Prostate gland (tissue), 2 donors: ENCODE measurements at regions not wholly inside any gene's neighbourhood (a gene's known extent, or its start where the extent isn't known, plus 50 kb on each side); places are given as distances from the start of the nearest gene placed in this dataset.
"Not testable (repeated sequence)": the region's sequence is repeated elsewhere in the genome, so short reads cannot be mapped to it uniquely, and the experiment has no call there.

Experiments
- DNase-seq: peaks from one replicate; pipeline ENCODE4 v3.0.0-alpha.2; 2019; ENCODE audit warnings: low spot score
- H3K27ac ChIP-seq, 2 donors: fragments of 200-600 bp; sonication (generic); 2 replicates each; pipeline ENCODE4 v1.5.1; 2017 to 2019
- H3K27me3 ChIP-seq: fragments of 200-600 bp; sonication (generic); replicated peaks from 2 replicates; pipeline ENCODE4 v1.5.1; 2019; ENCODE audit not compliant: insufficient read depth
- H3K36me3 ChIP-seq, 2 donors: fragments of 200-600 bp; sonication (generic); 1 replicate in 1 of 2; 2 replicates in 1 of 2; pipeline versions ENCODE4 v1.5.1 to v1.8.1; 2017 to 2019
- H3K4me1 ChIP-seq: fragments of 200-600 bp; sonication (generic); replicated peaks from 2 replicates; pipeline ENCODE4 v1.5.1; 2019
- H3K4me3 ChIP-seq, 2 donors: fragments of 200-600 bp; sonication (generic); 2 replicates each; pipeline ENCODE4 v1.5.1; 2017 to 2019
- H3K9me3 ChIP-seq: fragments of 200-600 bp; sonication (generic); 2 replicates; pipeline ENCODE4 v1.5.1; 2017
- CTCF ChIP-seq, 4 experiments: fragments of 200-600 bp in 2 of 4; fragments of 450-650 bp in 2 of 4; sonication (generic) in 2 of 4; IDR thresholded peaks; 1 replicate in 3 of 4; 2 replicates in 1 of 4; pipeline ENCODE4 v1.5.1; 2016 to 2019; ENCODE audit warnings: antibody characterized with exemption in 4 of 4, mild to moderate bottlenecking in 2 of 4, moderate library complexity in 2 of 4
- POLR2A ChIP-seq: fragments of 450-650 bp; IDR thresholded peaks from one replicate; pipeline ENCODE4 v1.6.1; 2016; ENCODE audit warnings: antibody characterized with exemption, mild to moderate bottlenecking
- POLR2AphosphoS5 ChIP-seq: sonication (generic); formaldehyde crosslinking; IDR thresholded peaks from one replicate; pipeline ENCODE4 v1.6.1; 2017; ENCODE audit warnings: antibody characterized with exemption
- WGBS: methylation state at CpG from one replicate; pipeline ENCODE4 v1.1.5; 2018; 5-methylcytosine and 5-hydroxymethylcytosine counted together
- intact Hi-C: fragments of 100-400 bp; cut with DNase I; formaldehyde crosslinking; loops from one replicate; pipeline ENCODE4 v1.14.2; 2022

GRCh38 chr3:17823036-17823435, 80.6 kb upstream of the TBC1D5 start:
- Histone ChIP-seq H3K4me3 (no peak overlapping the region), H3K27ac (no peak overlapping the region), H3K9me3 (no peaks in the 10 kb centered on the region), H3K36me3 (no peaks in the 10 kb centered on the region), H3K4me1 (no peaks in the 10 kb centered on the region), H3K27me3 (no peaks in the 10 kb centered on the region)
- no peak for DNase-seq
- WGBS, result 44% methylated on average over 4 of the region's 4 CpGs
- intact Hi-C loops, result no loop called here
- no peak for TF ChIP-seq POLR2AphosphoS5
- TF ChIP-seq POLR2A, result no peak
- no peak for TF ChIP-seq CTCF (IDR thresholded peaks at IDR 0.05)

GRCh38 chr3:17820704-17821103, 78.3 kb upstream of the TBC1D5 start:
- 37% methylated on average over 2 of the region's 2 CpGs for WGBS
- no peaks in the 10 kb centered on the region for H3K27me3 ChIP-seq
- H3K4me1 ChIP-seq, result no peaks in the 10 kb centered on the region
- DNase-seq, result no peak
- no peaks in the 10 kb centered on the region for H3K36me3 ChIP-seq
- TF ChIP-seq CTCF (IDR thresholded peaks at IDR 0.05) (no peak), POLR2AphosphoS5 (no peak), POLR2A (no peak)
- H3K9me3 ChIP-seq, result no peaks in the 10 kb centered on the region
- H3K4me3 ChIP-seq, result no peak overlapping the region
- intact Hi-C loops, result no loop called here
- no peak overlapping the region for H3K27ac ChIP-seq

- H3K9me3 ChIP-seq, result no peaks in the 10 kb centered on the region
- H3K4me1 ChIP-seq, result no peaks in the 10 kb centered on the region
- DNase-seq, result no peak
- no peak overlapping the region for H3K4me3 ChIP-seq
- H3K27me3 ChIP-seq, result no peaks in the 10 kb centered on the region
- TF ChIP-seq POLR2AphosphoS5 (no peak), POLR2A (no peak), CTCF (IDR thresholded peaks at IDR 0.05) (no peak)
- no peak overlapping the region for H3K27ac ChIP-seq
- intact Hi-C loops, result no loop called here
- no peaks in the 10 kb centered on the region for H3K36me3 ChIP-seq
These were observed 77.8 kb upstream of the TBC1D5 start for GRCh38 chr3:17820275-17820674.

GRCh38 chr3:17817973-17818372, 75.5 kb upstream of the TBC1D5 start:
- H3K36me3 ChIP-seq, H3K4me3 ChIP-seq, intact Hi-C loops, H3K27ac ChIP-seq, H3K4me1 ChIP-seq, DNase-seq, H3K27me3 ChIP-seq, H3K9me3 ChIP-seq: not testable (repeated sequence)
- WGBS, result 96% methylated on average over 18 of the region's 20 CpGs

- no peak overlapping the region for H3K4me3 ChIP-seq
- no peak for DNase-seq
- 94% methylated on average over 6 of the region's 9 CpGs for WGBS
- no peak overlapping the region for H3K27ac ChIP-seq
- no peaks in the 10 kb centered on the region for H3K9me3 ChIP-seq
- intact Hi-C loops, result no loop called here
- H3K4me1 ChIP-seq, result no peaks in the 10 kb centered on the region
- no peaks in the 10 kb centered on the region for H3K27me3 ChIP-seq
- no peak for TF ChIP-seq POLR2AphosphoS5
- H3K36me3 ChIP-seq, result no peaks in the 10 kb centered on the region
These were observed 75.1 kb upstream of the TBC1D5 start for GRCh38 chr3:17817545-17817944.

- DNase-seq, H3K27me3 ChIP-seq, H3K9me3 ChIP-seq, H3K4me1 ChIP-seq, intact Hi-C loops, H3K27ac ChIP-seq, H3K4me3 ChIP-seq, H3K36me3 ChIP-seq: not testable (repeated sequence)
- WGBS, result 90% methylated on average over 3 of the region's 3 CpGs
These were observed 74.4 kb upstream of the TBC1D5 start for GRCh38 chr3:17816839-17817238.

GRCh38 chr3:17812328-17812727, 69.9 kb upstream of the TBC1D5 start:
- DNase-seq, intact Hi-C loops, H3K4me3 ChIP-seq, H3K27ac ChIP-seq, H3K4me1 ChIP-seq, H3K27me3 ChIP-seq, H3K9me3 ChIP-seq, H3K36me3 ChIP-seq: not testable (repeated sequence)
- 95% methylated on average over 7 of the region's 7 CpGs for WGBS
